GM23248 (cell line): ENCODE measurements at regions not wholly inside any gene's neighbourhood (a gene's known extent, or its start where the extent isn't known, plus 50 kb on each side); places are given as distances from the start of the nearest gene placed in this dataset.

Source experiments
- EZH2 ChIP-seq: fragments of 200-600 bp; sonication (generic); IDR thresholded peaks from 2 replicates; pipeline ENCODE4 v1.6.1; 2018; ENCODE audit warnings: antibody characterized with exemption, mild to moderate bottlenecking; ENCODE audit not compliant: insufficient read depth, poor library complexity, severe bottlenecking
- EZH2phosphoT487 ChIP-seq: fragments of 200-600 bp; sonication (generic); IDR thresholded peaks from 2 replicates; pipeline ENCODE4 v1.6.1; 2018; ENCODE audit warnings: antibody characterized with exemption, moderate library complexity, mild to moderate bottlenecking, low read depth; ENCODE audit not compliant: insufficient read depth

DNA sequence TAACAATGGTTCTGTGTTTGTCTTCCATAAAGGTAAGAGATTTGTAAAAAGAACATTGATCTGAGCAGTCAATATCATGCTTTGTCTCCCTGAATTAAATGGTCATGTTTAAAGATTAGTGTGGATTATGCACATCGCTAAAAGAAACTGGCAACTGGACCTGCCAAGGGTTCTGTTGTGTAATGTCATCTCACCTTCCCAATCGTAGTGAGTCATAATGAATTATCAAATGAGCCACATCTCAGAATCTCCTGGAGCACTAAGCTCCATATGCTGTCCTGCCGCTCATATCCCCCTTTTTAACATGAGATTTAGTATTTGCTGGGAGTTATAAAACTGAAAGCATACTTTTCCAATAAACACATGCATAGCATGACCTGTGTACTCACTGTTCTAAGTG, 187.0 kb upstream of the OPRM1 start:
- TF ChIP-seq EZH2 (no peak), EZH2phosphoT487 (no peak)
